ENCODE measurements at regions not wholly inside any gene's neighbourhood (a gene's known extent, or its start where the extent isn't known, plus 50 kb on each side); places are given as distances from the start of the nearest gene placed in this dataset.
A peak's percentile ranks its signal among the peaks of the same experiment; 100 is the strongest.

GRCh38 chr10:71035511-71036296 lies 147.3 kb upstream of the PCBD1 start:
- no peaks in the 10 kb centered on the region for H3K27me3 Mint-ChIP-seq
- H3K4me3 Mint-ChIP-seq, result no peak overlapping the region
- no peak overlapping the region for H3K27ac Mint-ChIP-seq
- no peaks in the 10 kb centered on the region for H3K4me1 Mint-ChIP-seq
- H3K36me3 Mint-ChIP-seq, result no peaks in the 10 kb centered on the region
- H3K9me3 Mint-ChIP-seq, result no peaks in the 10 kb centered on the region

- Mint-ChIP-seq H3K9me3 (no peaks in the 10 kb centered on the region), H3K27me3 (peaks cover 1% of the 10 kb centered on the region), H3K27ac (no peak overlapping the region), H3K4me3 (no peak overlapping the region), H3K36me3 (no peaks in the 10 kb centered on the region), H3K4me1 (no peaks in the 10 kb centered on the region)
These were observed 148.1 kb upstream of the PCBD1 start for GRCh38 chr10:71036297-71036966.

GRCh38 chr10:71038091-71038633 lies 149.8 kb upstream of the PCBD1 start:
- no peak overlapping the region for H3K4me3 Mint-ChIP-seq
- H3K4me1 Mint-ChIP-seq, result no peaks in the 10 kb centered on the region
- H3K9me3 Mint-ChIP-seq, result no peaks in the 10 kb centered on the region
- H3K27me3 Mint-ChIP-seq, result peaks cover 5% of the 10 kb centered on the region
- H3K36me3 Mint-ChIP-seq, result no peaks in the 10 kb centered on the region
- no peak overlapping the region for H3K27ac Mint-ChIP-seq

DNA sequence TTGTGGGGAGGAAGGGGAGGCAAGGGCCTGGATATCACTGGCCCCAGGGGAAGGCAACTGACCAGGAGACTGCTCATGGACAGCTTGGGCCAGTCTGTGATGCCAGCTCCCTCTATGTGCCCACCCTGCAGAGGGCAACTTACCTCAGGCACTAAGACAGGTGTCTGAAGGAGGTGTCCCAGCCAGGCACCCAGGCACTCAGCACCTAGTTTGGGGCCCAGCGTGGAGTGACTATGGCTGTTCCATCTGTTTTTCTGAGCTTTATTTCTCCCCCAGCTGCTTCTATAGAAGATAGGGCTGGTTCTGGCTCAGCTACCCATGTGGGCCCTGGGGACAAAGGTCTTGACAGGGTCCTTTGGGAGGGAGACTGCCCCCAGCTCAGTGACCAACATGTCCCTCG lies 150.6 kb upstream of the PCBD1 start:
- H3K36me3 Mint-ChIP-seq, result no peaks in the 10 kb centered on the region
- peaks cover 7% of the 10 kb centered on the region for H3K27me3 Mint-ChIP-seq
- no peak overlapping the region for H3K27ac Mint-ChIP-seq
- H3K9me3 Mint-ChIP-seq, result no peaks in the 10 kb centered on the region
- H3K4me3 Mint-ChIP-seq, result no peak overlapping the region
- no peaks in the 10 kb centered on the region for H3K4me1 Mint-ChIP-seq

DNA sequence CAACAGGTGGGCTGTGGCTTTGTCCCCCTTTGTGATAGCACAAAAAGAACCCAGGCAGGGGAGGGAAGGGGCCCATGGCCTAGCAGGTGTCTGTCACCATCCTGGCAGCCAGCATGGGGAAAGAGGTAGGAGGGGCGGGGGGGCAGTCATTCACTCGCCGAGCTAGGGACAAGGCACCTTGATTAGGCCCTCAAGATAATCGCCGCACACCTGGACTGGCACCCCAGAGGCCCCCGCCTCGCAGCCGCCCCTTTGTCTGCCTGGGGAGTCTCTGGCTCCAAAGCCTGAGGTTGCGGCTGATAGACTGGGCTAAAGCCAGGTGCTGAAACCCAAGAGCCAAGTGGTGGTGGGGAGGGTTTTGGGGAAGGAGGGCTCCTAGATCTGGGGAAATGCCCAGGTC lies 151.2 kb upstream of the PCBD1 start:
- Mint-ChIP-seq H3K36me3 (no peaks in the 10 kb centered on the region), H3K4me3 (no peak overlapping the region), H3K9me3 (no peaks in the 10 kb centered on the region), H3K27ac (no peak overlapping the region), H3K27me3 (peaks cover 7% of the 10 kb centered on the region), H3K4me1 (no peaks in the 10 kb centered on the region)

DNA sequence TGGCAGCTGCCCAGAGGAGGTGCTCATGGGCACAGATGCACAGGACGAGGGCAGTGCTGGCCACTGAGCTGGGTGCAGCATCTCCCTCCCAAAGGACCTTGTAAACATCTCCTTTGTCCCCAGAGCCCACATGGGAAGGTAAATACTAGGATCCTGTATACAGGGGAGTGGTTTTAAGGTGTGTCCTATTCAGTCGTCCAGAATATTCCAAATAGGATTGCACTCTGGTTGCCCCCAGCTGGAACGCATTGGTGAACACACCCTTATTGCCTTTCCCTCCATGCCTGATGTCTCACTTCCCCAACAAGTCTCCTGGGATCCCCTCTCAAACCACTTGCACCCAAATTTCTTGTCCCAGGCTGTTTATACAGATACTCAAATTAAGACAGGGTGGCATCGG lies 152.0 kb upstream of the PCBD1 start:
- Mint-ChIP-seq H3K36me3 (no peaks in the 10 kb centered on the region), H3K27ac (no peak overlapping the region), H3K27me3 (peaks cover 7% of the 10 kb centered on the region), H3K4me3 (no peak overlapping the region), H3K9me3 (no peaks in the 10 kb centered on the region), H3K4me1 (no peaks in the 10 kb centered on the region)

DNA sequence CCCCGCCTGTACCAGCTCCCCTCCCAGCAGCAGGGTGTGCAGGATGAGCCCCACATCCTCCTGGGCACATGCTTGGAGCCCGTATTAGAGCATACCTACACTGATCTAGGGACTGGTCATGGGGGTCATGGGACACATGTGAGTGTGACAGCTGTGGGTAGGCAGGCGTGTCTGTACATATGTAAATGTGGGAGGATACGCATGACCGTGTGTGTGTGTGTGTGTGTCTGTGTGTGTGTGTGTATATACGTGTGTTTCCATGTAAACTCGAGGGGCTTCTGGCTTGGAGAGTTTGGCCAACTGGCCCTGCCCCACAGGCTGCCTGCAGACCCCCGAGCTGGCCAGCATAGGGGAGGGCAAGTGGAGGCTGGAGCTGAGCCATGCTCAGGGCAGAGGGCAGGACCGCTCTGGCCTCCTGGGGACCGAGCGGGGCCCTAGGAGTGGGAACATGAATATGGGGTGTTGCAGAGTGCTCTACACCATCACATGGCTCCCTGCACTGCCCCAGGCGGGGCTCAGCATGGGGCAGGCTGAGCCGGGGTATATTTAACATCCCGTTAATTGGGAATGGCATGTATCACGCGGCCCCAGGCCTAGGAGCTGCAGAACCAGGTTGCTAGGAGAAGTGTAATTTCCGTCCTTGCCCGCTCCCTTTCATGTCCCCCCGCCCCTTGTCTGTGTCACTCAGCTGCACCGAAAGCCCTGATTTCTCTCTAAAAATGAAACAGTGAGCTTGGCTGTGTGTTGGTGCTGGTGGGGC lies 152.7 kb upstream of the PCBD1 start:
- no peaks in the 10 kb centered on the region for H3K36me3 Mint-ChIP-seq
- H3K9me3 Mint-ChIP-seq, result no peaks in the 10 kb centered on the region
- no peaks in the 10 kb centered on the region for H3K4me1 Mint-ChIP-seq
- H3K4me3 Mint-ChIP-seq, result peak overlapping the region in 1 of 4 donors; percentile 17
- peaks cover 7% of the 10 kb centered on the region for H3K27me3 Mint-ChIP-seq
- H3K27ac Mint-ChIP-seq, result no peak overlapping the region

DNA sequence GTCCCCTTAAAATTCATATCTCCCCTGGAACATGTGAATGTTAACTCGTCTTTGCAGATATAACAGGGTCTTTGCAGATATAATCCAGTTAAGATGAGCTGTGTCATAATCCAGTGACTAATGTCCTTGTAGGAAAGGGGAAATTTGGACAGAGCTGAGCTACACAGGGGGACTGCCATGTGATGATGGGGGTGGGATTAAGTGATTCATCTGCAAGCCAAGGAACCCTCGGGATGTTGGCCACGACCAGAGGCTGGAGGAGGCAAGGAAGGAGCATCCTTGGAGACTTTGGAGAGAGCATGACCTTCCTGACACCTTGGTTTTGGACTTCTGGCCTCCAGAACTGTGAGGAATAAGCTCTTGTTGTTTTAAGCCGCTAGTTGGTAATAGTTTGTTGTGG lies 153.9 kb upstream of the PCBD1 start:
- peaks cover 7% of the 10 kb centered on the region for H3K27me3 Mint-ChIP-seq
- H3K36me3 Mint-ChIP-seq, result no peaks in the 10 kb centered on the region
- H3K4me3 Mint-ChIP-seq, result no peak overlapping the region
- H3K9me3 Mint-ChIP-seq, result no peaks in the 10 kb centered on the region
- peak overlapping the region in 1 of 3 donors; percentile 28 for H3K27ac Mint-ChIP-seq
- H3K4me1 Mint-ChIP-seq, result no peaks in the 10 kb centered on the region

DNA sequence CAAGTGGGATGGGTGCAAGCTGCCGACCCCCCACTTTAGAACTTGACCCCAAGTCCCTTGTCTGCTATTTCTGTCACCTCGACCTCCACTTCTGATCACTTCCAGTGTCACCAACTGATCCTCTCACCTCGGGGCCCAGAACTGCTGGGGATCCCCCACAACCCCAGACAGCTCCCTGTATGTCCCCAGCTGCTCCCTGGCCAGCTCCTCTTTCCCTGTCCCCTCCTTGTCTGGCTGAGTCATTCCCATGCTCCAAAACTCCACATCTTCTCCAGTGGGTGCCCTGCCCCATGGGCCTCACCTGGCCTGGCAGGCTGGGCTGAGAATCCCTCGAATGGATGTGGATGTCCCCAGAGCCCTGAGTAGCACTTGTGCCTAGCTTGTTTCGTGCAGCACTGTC lies 154.3 kb upstream of the PCBD1 start:
- H3K27ac Mint-ChIP-seq, result no peak overlapping the region
- H3K36me3 Mint-ChIP-seq, result no peaks in the 10 kb centered on the region
- no peaks in the 10 kb centered on the region for H3K4me1 Mint-ChIP-seq
- peaks cover 7% of the 10 kb centered on the region for H3K27me3 Mint-ChIP-seq
- no peaks in the 10 kb centered on the region for H3K9me3 Mint-ChIP-seq
- H3K4me3 Mint-ChIP-seq, result no peak overlapping the region

- H3K9me3 Mint-ChIP-seq, result no peaks in the 10 kb centered on the region
- H3K27ac Mint-ChIP-seq, result no peak overlapping the region
- no peak overlapping the region for H3K4me3 Mint-ChIP-seq
- H3K27me3 Mint-ChIP-seq, result peaks cover 7% of the 10 kb centered on the region
- no peaks in the 10 kb centered on the region for H3K4me1 Mint-ChIP-seq
- H3K36me3 Mint-ChIP-seq, result no peaks in the 10 kb centered on the region
These were observed 155.5 kb upstream of the PCBD1 start for GRCh38 chr10:71043858-71044257.

- no peaks in the 10 kb centered on the region for H3K36me3 Mint-ChIP-seq
- H3K9me3 Mint-ChIP-seq, result no peaks in the 10 kb centered on the region
- H3K27ac Mint-ChIP-seq, result no peak overlapping the region
- H3K4me3 Mint-ChIP-seq, result no peak overlapping the region
- H3K4me1 Mint-ChIP-seq, result no peaks in the 10 kb centered on the region
- H3K27me3 Mint-ChIP-seq, result peaks cover 7% of the 10 kb centered on the region
These were observed 156.4 kb upstream of the PCBD1 start for GRCh38 chr10:71044720-71045119.

DNA sequence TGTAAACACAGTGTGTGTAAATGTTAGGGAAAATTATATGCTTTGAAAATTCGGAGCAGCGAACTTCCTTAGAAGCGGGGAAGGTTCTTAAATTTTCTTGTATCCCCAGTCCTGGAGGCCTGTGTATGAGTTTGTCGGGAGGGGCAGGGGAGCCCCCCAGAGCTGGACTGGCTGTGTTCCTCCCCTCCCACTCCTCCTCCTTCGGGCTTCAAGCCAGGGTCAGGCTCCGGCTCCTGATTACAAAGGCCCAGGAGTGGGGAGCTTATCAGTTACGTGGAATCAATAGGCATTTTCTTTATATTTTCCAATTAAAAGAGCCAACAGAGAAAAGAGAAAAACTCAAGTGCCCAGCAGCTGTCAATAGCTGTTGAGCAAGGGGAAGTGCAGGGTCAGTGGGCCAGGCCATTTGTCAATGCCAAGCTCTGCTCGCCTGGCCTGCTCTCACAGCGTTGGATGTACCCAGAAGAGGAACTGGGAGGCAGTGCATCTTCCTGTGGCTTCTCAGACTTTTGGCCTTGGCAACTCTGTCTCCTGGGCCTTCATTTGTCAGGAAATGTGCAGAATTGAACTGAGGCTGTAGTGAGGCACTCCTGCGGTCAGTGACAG lies 156.9 kb upstream of the PCBD1 start:
- H3K27ac Mint-ChIP-seq, result no peak overlapping the region
- H3K27me3 Mint-ChIP-seq, result peaks cover 7% of the 10 kb centered on the region
- H3K9me3 Mint-ChIP-seq, result no peaks in the 10 kb centered on the region
- no peaks in the 10 kb centered on the region for H3K36me3 Mint-ChIP-seq
- H3K4me1 Mint-ChIP-seq, result no peaks in the 10 kb centered on the region
- H3K4me3 Mint-ChIP-seq, result no peak overlapping the region

- H3K27ac Mint-ChIP-seq, result no peak overlapping the region
- peaks cover 7% of the 10 kb centered on the region for H3K27me3 Mint-ChIP-seq
- H3K4me1 Mint-ChIP-seq, result no peaks in the 10 kb centered on the region
- no peaks in the 10 kb centered on the region for H3K9me3 Mint-ChIP-seq
- H3K36me3 Mint-ChIP-seq, result no peaks in the 10 kb centered on the region
- no peak overlapping the region for H3K4me3 Mint-ChIP-seq
These were observed 157.6 kb upstream of the PCBD1 start for GRCh38 chr10:71045936-71046335.

DNA sequence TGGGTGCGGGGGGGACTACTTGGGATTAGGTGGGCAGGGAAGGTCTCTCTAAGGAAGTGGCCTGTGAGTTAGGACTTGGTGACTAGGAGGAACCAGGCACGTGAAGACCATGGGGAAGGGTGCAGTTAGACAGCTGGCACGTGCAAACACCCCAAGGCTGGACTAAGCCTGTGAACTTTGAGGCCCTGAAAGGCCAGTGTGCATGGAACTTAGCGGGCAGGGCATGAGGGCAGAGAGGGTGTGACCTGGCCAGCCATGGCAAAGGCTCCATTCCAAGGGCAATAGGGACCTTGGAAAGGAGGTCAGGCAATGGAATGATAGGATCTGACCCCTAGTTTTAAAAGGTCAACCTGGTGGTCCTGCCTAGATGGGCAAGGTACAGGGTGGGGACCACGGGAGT lies 158.4 kb upstream of the PCBD1 start:
- Mint-ChIP-seq H3K36me3 (no peaks in the 10 kb centered on the region), H3K27ac (no peak overlapping the region), H3K9me3 (no peaks in the 10 kb centered on the region), H3K4me3 (no peak overlapping the region), H3K27me3 (peaks cover 5% of the 10 kb centered on the region), H3K4me1 (peaks cover 0 to under 1% (median 0%) of the 10 kb centered on the region in 3 donors)
